K562 (cell line): ENCODE measurements at regions not wholly inside any gene's neighbourhood (a gene's known extent, or its start where the extent isn't known, plus 50 kb on each side); places are given as distances from the start of the nearest gene placed in this dataset.

Source experiments
- ATAC-seq: fragments of 200-7000 bp; cut with Tn5 transposase; 3 replicates; pipeline ENCODE4 v1.9.1; 2020; ENCODE audit warnings: moderate library complexity
- BruUV-seq: library from RNA; stranded (reverse); fragments of 400-500 nt; replicated peaks from 2 replicates; lab custom pipeline; 2021; lab: Mats Ljungman, UMichigan
- CTCF ChIA-PET: fragments of 300-600 bp; formaldehyde crosslinking; extraction: SDS; loops from one replicate; lab custom pipeline; 2021; ENCODE audit warnings: low intra/inter-chr PET ratio; lab: Yijun Ruan, JAX
- POLR2A ChIA-PET: fragments of 300-600, 350-650 bp; sonication (Branson Sonifier 250); formaldehyde crosslinking; extraction: SDS; loops from one replicate; lab custom pipeline; 2021; ENCODE audit warnings: antibody characterized with exemption, inconsistent platforms; lab: Yijun Ruan, JAX
- DNase-seq, 4 experiments: peaks; one replicate each; pipeline versions ENCODE4 v3.0.0 to v3.0.0-alpha.2; 2011 to 2018; ENCODE audit warnings: low spot score in 3 of 4, mixed read lengths in 3 of 4; ENCODE audit errors: extremely low read depth in 1 of 4
- FAIRE-seq: peaks from 2 replicates; lab custom pipeline; 2011; peaks lifted over from hg19 to GRCh38; lab: Jason Lieb, UNC
- H2AFZ ChIP-seq: 2 replicates; pipeline ENCODE4 v1.6.0; 2011; ENCODE audit warnings: low read depth, low read length, control low read depth, inconsistent platforms
- H3K27ac ChIP-seq: fragments of 200-600 bp; 3 replicates; pipeline ENCODE4 v1.8.0; 2011; ENCODE audit warnings: low read depth, mild to moderate bottlenecking, control low read depth, inconsistent platforms, low read length, moderate library complexity, mixed read lengths; ENCODE audit errors: extremely low read depth
- H3K27me3 ChIP-seq, 2 experiments: fragments of 300-600 bp in 1 of 2; 2 replicates in 1 of 2; 3 replicates in 1 of 2; pipeline versions ENCODE4 v1.6.0 to v1.8.0; 2011; ENCODE audit warnings: inconsistent platforms in 2 of 2, low read length in 2 of 2, mild to moderate bottlenecking in 1 of 2, mixed read lengths in 1 of 2, moderate library complexity in 1 of 2; ENCODE audit not compliant: control insufficient read depth in 2 of 2, insufficient read depth in 2 of 2
- H3K36me3 ChIP-seq: fragments of 300-600 bp; 3 replicates; pipeline ENCODE4 v1.8.0; 2011; ENCODE audit warnings: mild to moderate bottlenecking, low read length, inconsistent platforms; ENCODE audit not compliant: control insufficient read depth, insufficient read depth
- H3K4me1 ChIP-seq, 2 experiments: fragments of 200-600 bp in 1 of 2; replicated peaks in 1 of 2; 2 replicates in 1 of 2; 3 replicates in 1 of 2; pipeline versions ENCODE4 v1.5.1 to v1.8.0; 2011; ENCODE audit warnings: inconsistent platforms in 2 of 2, low read length in 2 of 2, mild to moderate bottlenecking in 1 of 2, mixed read lengths in 1 of 2, moderate library complexity in 1 of 2; ENCODE audit not compliant: control insufficient read depth in 2 of 2, insufficient read depth in 2 of 2
- H3K4me2 ChIP-seq: 2 replicates; pipeline ENCODE4 v1.6.1; 2011; ENCODE audit warnings: low read length, control low read depth, inconsistent platforms, mixed read lengths; ENCODE audit not compliant: insufficient read depth
- H3K4me3 ChIP-seq: fragments of 200-600 bp; sonication (generic), shearing (Covaris generic); 2 replicates; pipeline ENCODE4 v1.5.1; 2016; ENCODE audit warnings: control low read depth, inconsistent platforms
- H3K79me2 ChIP-seq: fragments of 200-600 bp; 3 replicates; pipeline ENCODE4 v1.8.0; 2011; ENCODE audit warnings: low read length, inconsistent platforms; ENCODE audit not compliant: control insufficient read depth, insufficient read depth
- H3K9ac ChIP-seq, 2 experiments: 2 replicates each; pipeline versions ENCODE4 v1.6.0 to v1.6.1; 2011; ENCODE audit warnings: low read depth in 2 of 2, low read length in 2 of 2, control low read depth in 1 of 2, inconsistent platforms in 1 of 2, mild to moderate bottlenecking in 1 of 2, mixed read lengths in 1 of 2; ENCODE audit not compliant: insufficient read depth in 1 of 2
- H3K9me1 ChIP-seq: one replicate; pipeline ENCODE4 v1.6.0; 2011; ENCODE audit warnings: inconsistent platforms, mild to moderate bottlenecking, low read length, moderate library complexity; ENCODE audit not compliant: control insufficient read depth, insufficient read depth
- H3K9me3 ChIP-seq: replicated peaks from 2 replicates; pipeline ENCODE4 v1.5.1; 2011; ENCODE audit warnings: low read depth, low read length, inconsistent platforms; ENCODE audit not compliant: control insufficient read depth, insufficient read depth
- H4K20me1 ChIP-seq: replicated peaks from 2 replicates; pipeline ENCODE4 v1.6.1; 2011; ENCODE audit warnings: low read length, inconsistent platforms, mixed read lengths; ENCODE audit not compliant: control insufficient read depth, insufficient read depth
- BRCA1 ChIP-seq, 2 experiments: fragments of 450-650 bp in 1 of 2; sonication (generic) in 1 of 2; formaldehyde crosslinking in 1 of 2; IDR thresholded peaks; 2 replicates each; pipeline versions ENCODE4 v1.5.0 to v1.6.1; 2017 to 2020; ENCODE audit warnings: mild to moderate bottlenecking in 1 of 2, missing genetic modification reagents in 1 of 2
- CTCFL ChIP-seq: IDR thresholded peaks from 2 replicates; pipeline ENCODE4 v1.6.1; 2011; ENCODE audit warnings: borderline replicate concordance, low read depth, mild to moderate bottlenecking, moderate library complexity, low read length; ENCODE audit not compliant: insufficient read depth, poor library complexity, severe bottlenecking
- E2F4 ChIP-seq: sonication (generic); formaldehyde crosslinking; IDR thresholded peaks from 2 replicates; pipeline ENCODE4 v1.8.0; 2022; ENCODE audit warnings: mild to moderate bottlenecking, low read depth, missing genetic modification reagents
- FOSL1 ChIP-seq: fragments of 200-800 bp; sonication (Bioruptor generic); conservative IDR thresholded peaks from 2 replicates; pipeline ENCODE4 v1.6.1; 2016; ENCODE audit warnings: missing genetic modification characterization, missing compliant biosample characterization
- HINFP ChIP-seq: fragments of 450-650 bp; conservative IDR thresholded peaks from 2 replicates; pipeline ENCODE4 v1.6.1; 2016; ENCODE audit warnings: missing genetic modification characterization, low read depth, mild to moderate bottlenecking, control low read depth, missing compliant biosample characterization
- IRF9 ChIP-seq: fragments of 450-650 bp; IDR thresholded peaks from 2 replicates; pipeline ENCODE4 v1.6.1; 2016; ENCODE audit warnings: missing biosample characterization, missing genetic modification characterization
- LARP7 ChIP-seq: fragments of 450-650 bp; IDR thresholded peaks from 2 replicates; pipeline ENCODE4 v1.6.1; 2016
- TAF9B ChIP-seq: fragments of 450-650 bp; IDR thresholded peaks from 2 replicates; pipeline ENCODE4 v1.6.1; 2018; ENCODE audit warnings: mild to moderate bottlenecking; ENCODE audit not compliant: partially characterized antibody
- ZNF232 ChIP-seq: sonication (generic); formaldehyde crosslinking; IDR thresholded peaks from 2 replicates; pipeline ENCODE4 v1.8.0; 2022; ENCODE audit warnings: mild to moderate bottlenecking, missing genetic modification reagents
- ZNF384 ChIP-seq: IDR thresholded peaks from 2 replicates; pipeline ENCODE4 v1.6.1; 2012; ENCODE audit warnings: low read depth, low read length, improper control_type of control experiment
- ZNF449 ChIP-seq: fragments of 250-450 bp; sonication (Bioruptor Pico); IDR thresholded peaks from 2 replicates; pipeline ENCODE4 v1.8.0; 2022; ENCODE audit warnings: moderate library complexity, mild to moderate bottlenecking, inconsistent platforms
- WGBS: fragments of 100-300 bp; shearing (Covaris generic); methylation state at CpG from one replicate; pipeline ENCODE4 v1.1.6; 2016; ENCODE audit warnings: low coverage, mixed read lengths; ENCODE audit not compliant: insufficient coverage; ENCODE audit errors: missing lambda C conversion rate; 5-methylcytosine and 5-hydroxymethylcytosine counted together
- in situ Hi-C: fragments of 300-500 bp; cut with MboI; formaldehyde crosslinking; loops from 4 replicates; pipeline ENCODE4 v1.15.0; 2018; ENCODE audit warnings: inconsistent platforms, mixed read lengths
- intact Hi-C: fragments of 100-400 bp; cut with micrococcal nuclease; formaldehyde crosslinking; loops from 2 replicates; pipeline ENCODE4 v1.14.2; 2022

GRCh38 chr11:115897707-115898106, 393.5 kb upstream of the CADM1 start:
- 0% methylated on average over 2 of the region's 4 CpGs for WGBS
- Histone ChIP-seq H3K9me3 (no peaks in the 10 kb centered on the region), H3K79me2 (no peaks in the 10 kb centered on the region), H3K4me1 (no peaks in the 10 kb centered on the region), H3K4me2 (no peak overlapping the region), H3K9me1 (no peaks in the 10 kb centered on the region), H3K27ac (no peak overlapping the region), H3K27me3 (no peaks in the 10 kb centered on the region), H3K9ac (no peak overlapping the region), H2AFZ (no peak overlapping the region), H3K4me3 (no peak overlapping the region), H3K36me3 (no peaks in the 10 kb centered on the region), H4K20me1 (no peaks in the 10 kb centered on the region)
- no peak for TF ChIP-seq LARP7
- TF ChIP-seq ZNF232 (CRISPR knock-in tag): no peak
- no peak for TF ChIP-seq E2F4 (CRISPR knock-in tag)
- no peak for TF ChIP-seq TAF9B
- no peak for TF ChIP-seq CTCFL
- no peak for TF ChIP-seq IRF9 (tag)
- no peak for TF ChIP-seq BRCA1 (IDR thresholded peaks at IDR 0.05)
- TF ChIP-seq BRCA1 (CRISPR knock-in tag; IDR thresholded peaks at IDR 0.05): no peak
- no peak for TF ChIP-seq FOSL1 (tag)
- no peak for TF ChIP-seq HINFP
- no peak for TF ChIP-seq ZNF384
- no peak for TF ChIP-seq ZNF449 (CRISPR knock-in tag)
- DNase-seq (no peak), ATAC-seq (no peak), FAIRE-seq (no peak)
- POLR2A ChIA-PET: interaction anchor here (0.5 kb wide), 1 partner anchor 392 kb away, joined by 3 read pairs; no protein-coding TSS in a partner anchor
- CTCF ChIA-PET: no interaction called here
- intact Hi-C loops (no loop called here), in situ Hi-C loops (no loop called here)
- BruUV-seq: no TSS peak
